OCI-LY3 (cell line): ENCODE measurements at regions not wholly inside any gene's neighbourhood (a gene's known extent, or its start where the extent isn't known, plus 50 kb on each side); places are given as distances from the start of the nearest gene placed in this dataset.

ENCODE experiments used
- H2AFZ ChIP-seq: fragments of 200-600, 300-600 bp; shearing (Covaris generic); 2 replicates; pipeline ENCODE4 v1.6.0; 2014; ENCODE audit warnings: antibody characterized with exemption, low read depth, low read length
- H3K27ac ChIP-seq: fragments of 200-600, 300-600 bp; sonication (generic); 2 replicates; pipeline ENCODE4 v1.5.1; 2014; ENCODE audit warnings: mild to moderate bottlenecking, low read length, moderate library complexity, mixed read lengths
- H3K27me3 ChIP-seq: fragments of 200-600, 300-600 bp; sonication (generic); 2 replicates; pipeline ENCODE4 v1.6.1; 2014; ENCODE audit warnings: low read depth, low read length, mixed read lengths
- H3K36me3 ChIP-seq: fragments of 200-600, 300-600 bp; sonication (generic); replicated peaks from 2 replicates; pipeline ENCODE3; 2014; ENCODE audit warnings: low read depth, low read length, mixed read lengths
- H3K4me1 ChIP-seq: fragments of 300-600, 200-600 bp; sonication (generic); 2 replicates; pipeline ENCODE4 v1.6.1; 2014; ENCODE audit warnings: low read length, mixed read lengths
- H3K4me2 ChIP-seq: fragments of 200-600, 300-600 bp; sonication (generic); 2 replicates; pipeline ENCODE4 v1.6.1; 2014; ENCODE audit warnings: low read length, mixed read lengths
- H3K4me3 ChIP-seq: fragments of 300-600, 200-600 bp; sonication (generic); 2 replicates; pipeline ENCODE4 v1.5.1; 2014; ENCODE audit warnings: antibody characterized with exemption, mild to moderate bottlenecking, low read length, moderate library complexity
- H3K79me2 ChIP-seq: fragments of 300-600, 200-600 bp; shearing (Covaris generic); 2 replicates; pipeline ENCODE4 v1.6.1; 2014; ENCODE audit warnings: mild to moderate bottlenecking, low read length, mixed read lengths
- H3K9ac ChIP-seq: fragments of 300-600, 200-600 bp; shearing (Covaris generic); 2 replicates; pipeline ENCODE4 v1.6.0; 2014; ENCODE audit warnings: mild to moderate bottlenecking, low read length, moderate library complexity
- H3K9me3 ChIP-seq: fragments of 200-600, 300-600 bp; shearing (Covaris generic); 2 replicates; pipeline ENCODE4 v1.6.1; 2014; ENCODE audit warnings: low read length, mixed read lengths; ENCODE audit not compliant: insufficient read depth
- H4K20me1 ChIP-seq: fragments of 200-600, 300-600 bp; sonication (generic); 2 replicates; pipeline ENCODE4 v1.6.1; 2016; ENCODE audit warnings: low read length, mixed read lengths; ENCODE audit not compliant: insufficient read depth
- EZH2phosphoT487 ChIP-seq: fragments of 200-600 bp; shearing (Covaris generic); IDR thresholded peaks from 2 replicates; pipeline ENCODE4 v1.6.1; 2018; ENCODE audit warnings: antibody characterized with exemption, mixed run types, low read depth
- TF ChIP-seq, protein P1 (sequence below): fragments of 200-600, 300-600 bp; sonication (generic); IDR thresholded peaks from 2 replicates; pipeline ENCODE4 v1.5.1; 2014; ENCODE audit warnings: antibody characterized with exemption, low read length, low read depth

DNA sequence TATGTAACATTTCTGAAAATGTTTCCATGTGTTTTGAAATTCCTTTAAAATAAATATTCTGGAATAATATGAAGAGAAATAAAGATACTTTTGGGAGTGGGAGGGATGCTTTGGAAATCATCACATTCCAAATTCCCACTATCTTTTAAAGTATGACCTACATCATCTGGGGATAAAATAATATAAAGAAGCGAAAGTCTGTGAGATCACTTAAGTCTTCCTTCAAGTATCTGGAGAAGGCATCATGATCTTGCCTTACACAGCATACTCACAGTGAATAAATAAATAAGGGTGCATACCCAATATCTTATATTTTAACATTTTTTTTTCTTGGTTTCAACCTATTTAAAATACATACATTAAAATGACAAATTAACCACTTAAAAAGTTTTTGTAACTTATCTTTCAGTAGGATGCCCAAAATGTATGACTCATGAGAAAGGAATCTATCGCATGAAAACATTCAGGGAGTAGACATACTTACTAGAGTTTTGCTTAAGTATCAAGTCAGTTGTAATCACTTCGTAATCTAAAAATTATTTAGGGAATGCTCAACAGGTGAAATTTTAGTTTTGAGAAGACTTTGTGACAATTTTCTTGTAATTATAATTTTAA lies 248.3 kb upstream of the COL3A1 start:
- H2AFZ ChIP-seq: no peak overlapping the region
- TF ChIP-seq, protein P1, sequence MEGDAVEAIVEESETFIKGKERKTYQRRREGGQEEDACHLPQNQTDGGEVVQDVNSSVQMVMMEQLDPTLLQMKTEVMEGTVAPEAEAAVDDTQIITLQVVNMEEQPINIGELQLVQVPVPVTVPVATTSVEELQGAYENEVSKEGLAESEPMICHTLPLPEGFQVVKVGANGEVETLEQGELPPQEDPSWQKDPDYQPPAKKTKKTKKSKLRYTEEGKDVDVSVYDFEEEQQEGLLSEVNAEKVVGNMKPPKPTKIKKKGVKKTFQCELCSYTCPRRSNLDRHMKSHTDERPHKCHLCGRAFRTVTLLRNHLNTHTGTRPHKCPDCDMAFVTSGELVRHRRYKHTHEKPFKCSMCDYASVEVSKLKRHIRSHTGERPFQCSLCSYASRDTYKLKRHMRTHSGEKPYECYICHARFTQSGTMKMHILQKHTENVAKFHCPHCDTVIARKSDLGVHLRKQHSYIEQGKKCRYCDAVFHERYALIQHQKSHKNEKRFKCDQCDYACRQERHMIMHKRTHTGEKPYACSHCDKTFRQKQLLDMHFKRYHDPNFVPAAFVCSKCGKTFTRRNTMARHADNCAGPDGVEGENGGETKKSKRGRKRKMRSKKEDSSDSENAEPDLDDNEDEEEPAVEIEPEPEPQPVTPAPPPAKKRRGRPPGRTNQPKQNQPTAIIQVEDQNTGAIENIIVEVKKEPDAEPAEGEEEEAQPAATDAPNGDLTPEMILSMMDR: no peak
- TF ChIP-seq EZH2phosphoT487: no peak

DNA sequence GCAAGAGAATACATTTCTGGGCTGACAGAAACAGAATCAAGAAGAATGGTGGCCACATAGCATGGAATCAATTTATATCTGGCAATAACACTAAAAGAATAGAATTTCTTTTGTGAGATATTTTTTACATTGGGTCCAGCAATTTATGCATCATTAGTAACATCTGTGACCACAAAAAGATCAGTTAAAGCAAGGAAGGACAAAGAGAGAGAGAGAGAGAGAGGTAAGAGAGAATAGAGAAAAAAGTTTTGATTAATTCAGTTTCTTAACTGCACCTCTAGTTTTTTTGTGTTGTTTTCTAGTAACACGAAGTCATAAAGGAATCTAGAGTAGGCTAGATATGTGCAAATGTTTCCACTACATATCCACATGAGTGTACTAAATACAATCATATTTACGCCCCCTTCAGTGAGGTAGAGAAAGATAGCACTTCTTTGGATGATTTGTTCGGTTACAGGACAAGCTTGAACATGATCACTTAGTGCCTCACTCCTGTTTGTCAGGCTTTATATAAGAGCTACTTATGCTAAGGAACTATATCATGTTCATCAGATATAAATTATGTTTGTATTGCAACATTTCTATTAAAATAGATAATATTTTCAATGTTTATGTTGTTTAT lies 247.4 kb upstream of the COL3A1 start:
- H3K27ac ChIP-seq: no peak overlapping the region
- H3K27me3 ChIP-seq: no peaks in the 10 kb centered on the region
- peaks cover 5% of the 10 kb centered on the region; the same call in 1 of the 2 replicates for H3K4me1 ChIP-seq
- H2AFZ ChIP-seq: no peak overlapping the region
- no peak for TF ChIP-seq EZH2phosphoT487
- TF ChIP-seq, protein P1: no peak
- no peaks in the 10 kb centered on the region for H3K36me3 ChIP-seq
- no peak overlapping the region for H3K4me3 ChIP-seq
- H3K4me2 ChIP-seq: no peak overlapping the region
- H3K9me3 ChIP-seq: no peaks in the 10 kb centered on the region
- H3K79me2 ChIP-seq: no peaks in the 10 kb centered on the region
- no peak overlapping the region for H3K9ac ChIP-seq
- H4K20me1 ChIP-seq: no peaks in the 10 kb centered on the region

More for the DNA sequence above, 248.3 kb upstream of the COL3A1 start:
- Histone ChIP-seq H4K20me1 (no peaks in the 10 kb centered on the region), H3K27me3 (no peaks in the 10 kb centered on the region), H3K9me3 (no peaks in the 10 kb centered on the region), H3K4me1 (peaks cover 5% of the 10 kb centered on the region; the same call in 1 of the 2 replicates), H3K36me3 (no peaks in the 10 kb centered on the region), H3K4me2 (no peak overlapping the region), H3K79me2 (no peaks in the 10 kb centered on the region), H3K27ac (no peak overlapping the region), H3K4me3 (no peak overlapping the region), H3K9ac (no peak overlapping the region)

GRCh38 chr2:188727846-188728245 lies 246.3 kb upstream of the COL3A1 start:
- H3K79me2 ChIP-seq: no peaks in the 10 kb centered on the region
- no peak overlapping the region for H2AFZ ChIP-seq
- H3K4me1 ChIP-seq: peaks cover 3% of the 10 kb centered on the region; the same call in 1 of the 2 replicates
- no peak overlapping the region for H3K27ac ChIP-seq
- H3K9me3 ChIP-seq: no peaks in the 10 kb centered on the region
- no peaks in the 10 kb centered on the region for H3K27me3 ChIP-seq
- H3K4me3 ChIP-seq: no peak overlapping the region
- no peak for TF ChIP-seq EZH2phosphoT487
- TF ChIP-seq, protein P1: no peak
- no peaks in the 10 kb centered on the region for H4K20me1 ChIP-seq
- H3K9ac ChIP-seq: no peak overlapping the region
- no peaks in the 10 kb centered on the region for H3K36me3 ChIP-seq
- H3K4me2 ChIP-seq: no peak overlapping the region

GRCh38 chr2:188734691-188735090 lies 239.5 kb upstream of the COL3A1 start:
- Histone ChIP-seq H3K4me2 (no peak overlapping the region), H3K79me2 (no peaks in the 10 kb centered on the region), H3K4me3 (no peak overlapping the region), H3K27ac (no peak overlapping the region), H4K20me1 (no peaks in the 10 kb centered on the region), H3K36me3 (no peaks in the 10 kb centered on the region), H3K4me1 (no peaks in the 10 kb centered on the region), H3K9me3 (no peaks in the 10 kb centered on the region), H3K9ac (no peak overlapping the region), H3K27me3 (no peaks in the 10 kb centered on the region), H2AFZ (peak overlapping the region; percentile 50; the same call in 1 of the 2 replicates)
- TF ChIP-seq, protein P1: no peak
- no peak for TF ChIP-seq EZH2phosphoT487
